H1 (cell line): ENCODE measurements at regions not wholly inside any gene's neighbourhood (a gene's known extent, or its start where the extent isn't known, plus 50 kb on each side); places are given as distances from the start of the nearest gene placed in this dataset.

Experiments
- ASH2L ChIP-seq: fragments of 200-600, 300-600 bp; sonication (generic); IDR thresholded peaks from one replicate; pipeline ENCODE4 v1.7.1; 2017; ENCODE audit warnings: low read length
- ATF3 ChIP-seq: IDR thresholded peaks from 2 replicates; pipeline ENCODE4 v1.6.1; 2011; ENCODE audit warnings: low read depth, mild to moderate bottlenecking, low read length; ENCODE audit not compliant: insufficient read depth
- CTCF ChIP-seq, 3 experiments: IDR thresholded peaks; 1 replicate in 2 of 3; 2 replicates in 1 of 3; pipeline versions ENCODE4 v1.5.1 to v1.6.1; 2011; ENCODE audit warnings: low read length in 3 of 3, mild to moderate bottlenecking in 3 of 3, inconsistent platforms in 2 of 3, low read depth in 1 of 3, moderate library complexity in 1 of 3; ENCODE audit not compliant: insufficient read depth in 1 of 3; ENCODE audit errors: control extremely low read depth in 1 of 3
- EP300 ChIP-seq, 2 experiments: IDR thresholded peaks; 1 replicate in 1 of 2; 2 replicates in 1 of 2; pipeline ENCODE4 v1.6.1; 2011 to 2012; ENCODE audit warnings: low read depth in 2 of 2, low read length in 2 of 2, mild to moderate bottlenecking in 2 of 2, borderline replicate concordance in 1 of 2, inconsistent platforms in 1 of 2, moderate library complexity in 1 of 2
- KDM5A ChIP-seq: fragments of 200-600 bp; IDR thresholded peaks from 2 replicates; pipeline ENCODE4 v1.7.1; 2012; ENCODE audit warnings: mild to moderate bottlenecking, low read length, inconsistent platforms, mixed read lengths
- NRF1 ChIP-seq: IDR thresholded peaks from 2 replicates; pipeline ENCODE4 v1.6.1; 2011; ENCODE audit warnings: mild to moderate bottlenecking, low read depth, low read length, improper control_type of control experiment
- POLR2A ChIP-seq, 2 experiments: IDR thresholded peaks; 1 replicate in 1 of 2; 2 replicates in 1 of 2; pipeline ENCODE4 v1.6.1; 2011; ENCODE audit warnings: low read depth in 2 of 2, low read length in 2 of 2, mild to moderate bottlenecking in 2 of 2; ENCODE audit errors: control extremely low read depth in 1 of 2
- POLR2AphosphoS5 ChIP-seq: IDR thresholded peaks from 2 replicates; pipeline ENCODE4 v1.6.1; 2011; ENCODE audit warnings: low read depth, low read length
- RAD21 ChIP-seq, 2 experiments: IDR thresholded peaks in 1 of 2; conservative IDR thresholded peaks in 1 of 2; 2 replicates each; pipeline ENCODE4 v1.6.1; 2011; ENCODE audit warnings: low read depth in 2 of 2, low read length in 2 of 2, improper control_type of control experiment in 1 of 2, inconsistent platforms in 1 of 2, mild to moderate bottlenecking in 1 of 2, moderate library complexity in 1 of 2
- SP1 ChIP-seq: IDR thresholded peaks from 2 replicates; pipeline ENCODE4 v1.6.1; 2011; ENCODE audit warnings: low read depth, low read length
- YY1 ChIP-seq: IDR thresholded peaks from 2 replicates; pipeline ENCODE4 v1.6.1; 2011; ENCODE audit warnings: low read depth, mild to moderate bottlenecking, low read length

DNA sequence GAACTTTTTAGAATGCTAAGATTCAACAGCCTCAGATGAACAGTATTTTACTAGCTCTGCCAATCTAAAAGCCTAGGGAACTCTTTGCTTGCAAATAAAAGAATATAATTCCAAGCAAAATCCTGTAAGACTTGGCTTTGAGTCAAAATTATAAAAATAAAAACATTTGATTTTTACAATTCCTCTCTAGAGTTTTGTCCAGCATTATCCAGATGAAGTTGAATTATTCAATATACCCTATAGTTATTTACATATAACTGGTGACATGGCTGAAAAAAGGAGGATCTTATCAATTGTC, 378.3 kb downstream of the ETS1 start:
- no peak for TF ChIP-seq CTCF (IDR thresholded peaks at IDR 0.05; ENCODE audit: control extremely low read depth in 1 of 3, insufficient read depth in 1 of 3, low read depth in 1 of 3, low read length in 3 of 3)
- no peak for TF ChIP-seq POLR2A (IDR thresholded peaks at IDR 0.05; ENCODE audit: control extremely low read depth in 1 of 2, low read depth in 2 of 2, low read length in 2 of 2)
- no peak for TF ChIP-seq YY1
- no peak for TF ChIP-seq EP300 (IDR thresholded peaks at IDR 0.05; ENCODE audit: borderline replicate concordance in 1 of 2, low read depth in 2 of 2, low read length in 2 of 2)
- no peak for TF ChIP-seq RAD21 (IDR thresholded peaks at IDR 0.05 in 1 of 2, conservative IDR thresholded peaks at IDR 0.05 in 1 of 2; ENCODE audit: low read depth in 2 of 2, low read length in 2 of 2)
- no peak for TF ChIP-seq POLR2AphosphoS5
- no peak for TF ChIP-seq KDM5A
- TF ChIP-seq ATF3 = no peak
- TF ChIP-seq SP1 = no peak
- no peak for TF ChIP-seq ASH2L
- TF ChIP-seq NRF1 = no peak
